Superior temporal gyrus (tissue), 1 donor: ENCODE measurements at regions not wholly inside any gene's neighbourhood (a gene's known extent, or its start where the extent isn't known, plus 50 kb on each side); places are given as distances from the start of the nearest gene placed in this dataset.
"Not testable (repeated sequence)": the region's sequence is repeated elsewhere in the genome, so short reads cannot be mapped to it uniquely, and the experiment has no call there.

ENCODE experiments used
- DNase-seq: peaks from one replicate; pipeline ENCODE4 v3.0.0-alpha.2; 2016; ENCODE audit errors: extremely low spot score

DNA sequence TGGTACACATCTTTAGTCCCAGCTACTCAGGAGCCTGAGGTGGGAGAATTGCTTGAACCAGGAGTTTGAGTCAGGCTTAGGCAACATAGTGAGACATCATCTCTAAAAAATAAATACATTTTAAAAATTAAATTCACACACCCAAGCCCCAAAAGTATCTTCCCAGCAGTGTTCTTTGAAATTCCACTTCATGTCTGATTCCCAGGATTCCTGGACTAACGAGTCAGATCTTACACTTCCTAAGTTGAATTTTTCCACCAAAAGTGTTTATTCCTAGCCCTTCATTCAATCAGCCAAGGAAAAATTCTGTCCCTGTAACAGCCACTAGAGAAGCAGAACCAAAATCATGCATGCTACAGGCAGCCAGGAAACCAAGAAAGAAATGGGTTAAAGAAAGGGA is 970.9 kb downstream of the EFNA5 start:
- DNase-seq = no peak

DNA sequence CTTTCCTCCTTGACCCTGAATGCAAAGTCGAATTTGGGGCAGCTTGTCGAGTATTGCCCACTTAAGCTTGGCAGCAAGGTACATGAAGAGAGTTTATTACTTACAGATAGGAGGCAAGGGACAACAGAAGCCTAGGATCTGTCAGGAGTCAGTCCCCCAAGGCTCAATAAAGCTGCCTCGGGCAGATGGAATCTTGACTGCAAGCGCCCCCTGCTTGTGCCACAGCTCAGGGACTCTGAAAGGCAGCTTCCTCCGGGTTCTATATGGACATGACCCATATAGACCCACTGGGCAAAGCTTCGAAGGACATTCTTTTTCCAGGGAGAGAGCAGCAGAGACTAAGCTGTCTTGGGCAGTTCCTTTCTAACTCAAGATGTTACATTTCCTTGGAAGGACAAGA is 971.5 kb downstream of the EFNA5 start:
- no peak for DNase-seq

DNA sequence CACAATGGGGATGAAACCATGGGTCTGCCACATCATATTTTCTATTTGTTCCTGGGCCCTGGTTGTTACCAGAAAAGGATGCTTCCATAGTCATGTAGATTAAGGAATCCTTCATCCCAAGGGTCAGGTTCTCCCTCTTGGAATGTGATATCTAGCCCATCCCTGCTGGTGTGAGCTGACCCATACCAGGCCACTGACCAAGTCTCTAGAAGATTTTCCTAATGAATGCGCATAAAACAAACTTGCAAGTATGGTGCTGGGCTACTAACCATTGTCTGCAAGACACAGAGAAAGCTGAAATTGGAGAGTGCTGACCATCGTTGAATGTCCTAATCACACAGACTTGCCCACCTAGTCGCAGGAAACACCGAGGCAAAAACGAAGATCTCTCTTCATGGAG is 972.6 kb downstream of the EFNA5 start:
- DNase-seq = no peak

DNA sequence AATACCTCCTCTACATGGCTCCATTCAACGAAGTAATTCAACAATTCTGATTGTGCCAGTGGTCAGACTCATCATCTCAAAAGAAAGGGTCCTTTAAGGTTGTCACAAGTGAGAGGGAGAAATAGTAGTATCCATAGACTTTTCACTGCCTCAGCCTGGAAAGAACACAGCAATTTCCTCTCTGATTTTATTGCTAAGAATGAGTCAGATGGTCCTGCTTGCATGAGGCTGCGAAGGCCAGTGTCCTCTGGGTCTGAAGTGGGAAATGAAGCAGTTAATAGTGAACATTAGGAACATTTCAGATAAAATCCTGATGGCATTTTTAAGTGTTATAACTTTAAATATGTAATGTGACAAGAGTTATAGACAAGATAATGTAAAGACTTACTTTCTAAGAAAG is 979.0 kb downstream of the EFNA5 start:
- no peak for DNase-seq

DNA sequence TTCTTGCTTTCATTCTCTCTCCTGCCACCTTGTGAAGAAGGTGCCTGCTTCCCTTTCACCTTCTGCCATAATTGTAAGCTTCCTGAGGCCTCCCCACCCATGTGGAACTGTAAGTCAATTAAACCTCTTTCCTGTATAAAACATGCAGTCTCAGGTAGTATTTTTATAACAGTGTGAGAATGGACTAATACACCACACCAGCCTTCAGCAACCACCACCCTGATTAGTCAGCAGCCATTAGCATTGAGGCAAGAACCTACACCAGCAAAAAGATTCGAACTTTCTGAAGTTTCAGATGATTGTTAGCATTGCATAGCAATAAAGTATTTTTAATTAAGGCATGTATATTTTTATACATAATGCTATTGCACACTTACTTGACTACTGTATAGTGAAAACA is 980.2 kb downstream of the EFNA5 start:
- no peak for DNase-seq

DNA sequence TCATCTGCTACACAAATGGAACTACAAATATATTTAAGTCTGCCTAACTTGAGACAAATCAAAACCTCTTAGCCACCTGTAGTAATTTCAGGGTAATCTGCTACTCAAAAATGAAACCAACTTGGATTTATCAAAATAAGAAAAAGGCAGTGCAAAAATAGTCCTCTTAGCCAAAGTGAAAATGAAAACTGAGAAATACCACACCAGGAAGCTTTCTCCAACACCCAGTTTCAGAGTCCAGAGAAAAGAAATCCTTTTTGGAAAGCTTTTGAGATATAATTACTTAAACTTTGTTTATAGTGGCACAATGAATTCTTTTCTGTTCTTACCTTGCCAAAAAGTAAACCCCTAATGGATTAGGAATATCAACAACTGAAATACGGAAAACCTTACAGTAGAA is 990.4 kb downstream of the EFNA5 start:
- DNase-seq = no peak

DNA sequence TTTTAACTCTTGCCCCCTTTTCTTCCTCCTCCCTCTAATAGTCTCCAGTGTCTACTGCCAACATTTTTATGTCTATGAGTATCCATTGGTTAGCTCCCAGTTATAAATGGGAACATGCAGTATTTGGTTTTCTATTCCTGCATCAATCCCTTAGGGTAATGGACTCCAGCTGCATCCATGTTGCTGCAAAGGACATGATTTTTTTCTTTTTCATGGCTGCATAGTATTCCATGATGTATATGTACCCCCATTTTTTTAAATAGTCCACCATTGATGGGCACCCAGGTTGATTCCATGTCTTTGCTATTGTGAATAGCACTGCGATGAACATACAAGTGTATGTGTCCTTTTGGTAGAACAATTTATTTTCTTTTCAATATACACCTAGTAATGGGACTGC is 993.7 kb downstream of the EFNA5 start:
- DNase-seq = no peak

DNA sequence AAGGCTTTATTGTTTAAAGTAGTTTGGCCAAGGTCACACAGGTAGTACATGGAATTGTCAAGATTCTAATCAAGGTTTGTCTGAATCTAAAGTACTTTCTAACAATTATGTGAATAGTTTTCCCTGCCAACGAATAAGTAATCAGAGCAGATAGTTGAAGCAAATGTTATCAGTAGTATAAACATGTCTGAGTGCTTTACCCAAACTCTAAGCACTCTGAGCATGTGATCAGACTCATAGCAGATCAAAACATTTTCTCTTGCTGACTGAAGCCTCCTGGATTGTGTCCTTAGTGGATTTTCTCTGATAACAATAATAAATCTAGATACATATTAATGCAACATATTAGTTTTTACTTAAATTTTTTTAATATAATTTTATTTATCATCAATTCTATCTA is 995.0 kb downstream of the EFNA5 start:
- DNase-seq = no peak

DNA sequence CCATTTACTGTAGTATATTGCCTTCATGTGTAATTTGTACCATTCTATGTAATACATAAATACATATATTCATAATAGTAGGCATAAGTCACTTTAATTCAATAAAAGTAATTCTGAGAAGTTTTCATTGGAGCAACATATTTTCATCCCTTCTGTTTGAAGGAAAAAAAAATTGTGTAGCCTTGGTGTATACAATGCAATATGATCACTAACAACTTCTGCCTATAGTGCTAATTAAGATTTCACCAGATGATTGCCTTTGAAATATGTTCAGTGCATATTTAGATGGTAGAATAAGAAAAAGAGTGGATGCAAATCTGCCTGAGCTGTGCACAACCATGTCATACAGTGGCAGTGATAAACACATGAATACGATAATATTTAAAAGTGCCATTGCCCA is 996.8 kb downstream of the EFNA5 start:
- no peak for DNase-seq

DNA sequence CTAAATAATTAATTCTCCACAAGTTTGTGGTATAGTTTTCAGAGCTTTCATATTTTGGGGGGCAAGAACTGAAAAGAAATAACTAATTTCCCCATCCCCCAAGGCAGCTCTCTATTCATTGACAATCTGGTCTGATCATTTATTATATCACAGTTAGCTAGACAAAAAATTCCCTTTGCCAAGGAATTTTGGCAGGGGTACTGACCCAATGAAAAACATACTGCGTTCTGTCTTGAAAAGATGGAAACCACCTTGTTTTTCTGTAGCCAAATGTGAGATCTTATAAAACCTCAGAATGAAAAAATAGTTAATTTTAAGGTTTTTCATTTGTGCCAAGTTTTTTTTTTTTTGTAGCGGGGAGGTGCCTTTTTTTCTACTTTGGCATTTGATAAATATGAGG is 1008.9 kb downstream of the EFNA5 start:
- no peak for DNase-seq

DNA sequence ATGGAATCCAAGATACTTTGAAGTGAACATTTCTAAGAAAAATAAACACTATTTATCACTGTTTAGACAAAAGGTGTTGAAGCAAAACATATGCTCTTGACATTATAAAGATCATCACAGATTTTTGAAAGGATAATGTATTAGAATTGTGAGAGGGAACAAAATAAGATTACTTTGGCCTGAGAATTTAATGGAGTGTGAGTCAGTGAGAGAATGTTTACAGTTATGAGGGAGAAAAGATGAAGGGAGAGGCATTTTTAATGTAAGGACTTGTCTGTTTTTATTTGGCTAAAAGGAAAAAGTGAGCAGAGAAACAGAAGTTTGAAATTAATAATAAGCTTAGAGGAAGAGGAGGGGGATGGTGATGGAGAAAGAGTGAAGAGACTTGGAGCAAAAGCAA is 1010.1 kb downstream of the EFNA5 start:
- no peak for DNase-seq

DNA sequence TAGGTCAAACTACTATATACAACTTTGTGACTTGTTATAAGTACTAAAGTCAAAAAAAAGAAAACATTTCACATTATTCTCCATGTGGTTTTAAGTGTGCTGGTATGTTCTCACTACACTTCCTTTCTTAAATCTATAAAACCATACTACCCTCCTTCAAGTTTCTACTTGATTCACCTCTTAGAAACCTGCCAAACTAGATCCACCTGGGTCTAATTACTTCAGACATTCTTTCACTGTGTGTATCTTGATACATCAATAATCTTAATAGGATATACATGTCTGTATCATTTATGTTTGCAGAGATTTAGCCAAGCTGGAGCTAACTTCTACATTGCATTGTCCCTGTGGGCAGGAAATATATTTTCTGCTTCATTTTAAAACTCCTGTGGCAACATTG is 1012.6 kb downstream of the EFNA5 start:
- DNase-seq = no peak

DNA sequence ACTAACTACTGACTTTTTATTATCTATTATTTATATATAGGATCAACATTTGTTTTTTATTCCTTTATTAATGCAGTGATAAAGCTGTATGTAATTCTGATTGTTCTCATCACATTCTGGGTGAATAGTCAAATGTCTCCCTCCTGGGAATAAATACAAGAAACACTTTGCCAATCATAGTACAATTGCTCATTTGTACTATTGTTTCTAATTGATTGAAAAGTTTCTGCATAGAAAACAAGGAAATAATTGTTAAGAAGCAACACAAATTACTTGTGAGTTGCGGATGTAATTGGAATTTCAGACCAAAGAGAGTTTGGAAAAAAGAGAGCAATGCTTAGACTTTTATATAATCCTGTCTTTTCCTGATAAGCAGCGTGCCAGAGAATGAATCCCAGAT is 1013.9 kb downstream of the EFNA5 start:
- peak; percentile 77 for DNase-seq

DNA sequence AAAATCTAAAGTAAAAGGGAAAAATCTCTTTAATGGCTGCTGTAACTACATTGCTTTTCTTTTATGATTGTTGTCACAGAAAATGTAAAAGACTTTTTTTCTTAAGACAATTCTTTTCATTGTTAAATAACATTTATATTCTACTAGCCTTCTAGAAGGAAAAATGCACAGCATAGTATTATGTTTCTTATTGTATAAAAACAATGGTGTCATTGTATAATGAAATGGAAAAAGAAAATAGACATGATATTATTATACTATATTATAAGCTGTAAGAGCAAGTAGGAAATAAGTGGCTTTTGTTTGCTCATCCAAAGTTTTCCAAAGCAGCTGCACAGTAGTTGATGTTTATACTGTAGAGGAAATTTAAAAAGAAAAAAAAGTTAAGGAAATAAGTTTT is 1021.7 kb downstream of the EFNA5 start:
- no peak for DNase-seq

DNA sequence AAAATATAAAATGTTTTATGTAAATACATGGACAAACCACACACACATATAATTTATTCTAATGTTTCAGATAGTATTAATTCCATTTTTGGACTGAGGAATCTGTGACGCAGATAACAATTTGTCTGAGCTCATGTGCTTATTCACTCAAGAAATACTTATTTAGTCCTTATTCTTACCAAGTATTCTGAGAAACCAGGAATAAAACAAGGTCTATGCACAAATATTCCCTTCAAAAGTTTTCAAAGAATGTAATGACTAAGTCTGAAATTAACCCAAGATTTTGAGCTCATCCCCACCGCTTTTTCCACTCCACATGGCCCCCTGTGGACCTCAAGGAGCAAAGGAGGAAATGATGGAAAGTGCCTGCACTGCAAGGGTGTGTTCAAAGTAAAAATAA is 1022.3 kb downstream of the EFNA5 start:
- no peak for DNase-seq

DNA sequence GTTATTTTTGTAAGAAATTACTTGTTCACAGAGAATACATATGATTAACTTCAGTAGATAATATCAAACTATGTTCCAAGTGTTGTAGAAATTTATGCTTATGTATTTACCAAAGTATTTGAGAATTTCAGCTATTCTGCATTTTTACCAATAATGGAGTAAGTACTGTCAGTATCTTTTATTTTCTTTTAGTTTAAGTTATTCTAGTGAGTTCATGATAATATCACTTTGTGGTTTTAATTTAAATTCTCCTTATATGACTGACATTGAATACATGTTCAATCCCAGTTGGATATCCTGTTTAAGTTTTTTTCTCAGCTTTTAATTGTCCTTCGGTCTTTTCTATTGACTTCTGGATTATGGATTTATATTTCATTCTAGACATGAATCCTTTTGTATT is 1024.6 kb downstream of the EFNA5 start:
- no peak for DNase-seq

DNA sequence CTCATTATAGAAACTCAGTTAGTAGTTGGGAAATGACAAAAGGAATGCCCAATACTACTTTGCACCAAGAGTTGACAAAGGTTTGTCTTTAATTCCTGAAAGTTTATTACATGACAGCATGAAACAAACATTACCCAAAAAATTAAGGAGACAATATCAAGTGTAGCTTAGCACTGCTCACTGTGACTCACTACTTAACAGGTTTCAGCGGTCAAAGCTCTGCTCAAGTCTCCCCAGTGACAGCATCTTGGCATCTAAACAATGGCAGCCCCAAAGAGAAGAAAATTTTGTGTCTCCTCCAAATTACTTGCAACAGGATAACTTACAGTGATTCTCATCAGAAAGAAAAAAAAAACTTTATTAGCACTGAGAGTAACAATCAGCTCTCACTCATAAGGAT is 1030.2 kb downstream of the EFNA5 start:
- no peak for DNase-seq

DNA sequence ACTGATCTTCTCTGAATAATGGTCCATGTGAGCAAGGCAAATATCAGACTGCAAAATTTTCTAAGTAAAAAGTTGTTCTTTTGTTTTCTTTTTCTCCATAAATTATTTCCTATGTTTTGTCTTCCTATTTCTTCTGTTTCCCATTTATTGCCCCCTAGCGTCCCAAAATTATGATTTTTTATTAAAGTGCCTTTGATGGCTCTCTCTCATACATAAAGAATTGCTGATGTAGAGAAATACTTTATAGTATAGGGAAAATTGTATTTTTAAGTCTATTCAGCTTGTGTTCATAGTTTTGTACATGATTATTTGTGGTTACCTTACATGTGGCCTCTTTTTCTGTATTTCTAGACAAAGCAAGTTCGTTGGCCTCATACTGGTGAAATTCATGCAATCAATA is 1031.2 kb downstream of the EFNA5 start:
- DNase-seq = no peak

DNA sequence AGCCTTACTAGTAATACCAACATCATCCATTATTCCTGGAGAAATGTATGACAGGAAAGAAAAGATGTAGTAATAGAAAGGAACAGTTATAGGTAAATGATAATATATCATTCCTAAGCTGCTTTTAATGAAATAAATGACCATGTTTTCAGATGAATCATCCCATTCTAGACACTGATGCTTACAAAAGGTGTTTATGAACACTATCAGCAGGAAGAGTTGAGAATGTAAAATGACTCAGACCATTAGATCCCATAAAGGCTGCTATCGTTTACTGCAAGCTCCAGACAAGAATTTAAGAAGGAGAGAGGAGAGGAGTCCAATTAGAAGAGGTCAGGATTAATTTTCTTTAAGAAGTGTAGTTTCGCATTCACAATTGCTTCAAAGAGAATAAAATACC is 1033.5 kb downstream of the EFNA5 start:
- no peak for DNase-seq

DNA sequence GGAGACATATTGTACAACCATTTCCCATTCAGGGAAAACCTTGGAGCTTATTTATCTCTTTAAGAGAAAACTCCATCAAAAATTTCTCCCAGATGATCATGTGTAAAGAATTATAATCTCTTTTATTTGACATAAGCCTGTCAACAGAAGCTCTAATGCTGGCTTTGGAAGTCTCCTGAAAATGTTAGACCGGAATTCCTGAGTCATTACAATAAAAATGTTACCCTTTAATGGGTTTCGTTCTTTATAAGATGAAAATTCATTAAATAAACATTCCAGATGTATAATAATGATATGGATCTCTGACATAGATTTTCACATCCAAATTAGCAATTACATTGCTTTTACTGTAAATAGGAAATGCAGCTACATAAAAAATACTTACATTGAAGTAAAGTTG is 1036.4 kb downstream of the EFNA5 start:
- DNase-seq = no peak

DNA sequence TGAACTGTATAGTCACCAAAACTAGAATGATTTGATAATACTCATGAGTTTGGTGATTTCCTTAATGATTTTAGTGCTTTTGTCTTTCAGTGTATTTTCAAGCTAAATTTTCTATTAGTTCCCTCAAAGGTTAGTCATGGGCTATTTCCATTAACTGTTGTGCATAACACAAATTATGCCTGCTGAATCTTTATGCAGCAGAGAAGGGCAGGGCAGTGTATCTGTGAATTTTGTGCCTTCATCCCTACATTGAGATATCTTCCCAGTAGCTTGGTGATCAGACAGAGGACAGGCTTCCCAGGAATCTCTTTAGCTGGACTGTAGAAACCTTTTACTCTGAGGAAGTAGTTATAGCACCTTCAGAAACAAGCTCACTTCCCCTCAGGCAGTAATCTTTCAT is 1036.9 kb downstream of the EFNA5 start:
- no peak for DNase-seq

DNA sequence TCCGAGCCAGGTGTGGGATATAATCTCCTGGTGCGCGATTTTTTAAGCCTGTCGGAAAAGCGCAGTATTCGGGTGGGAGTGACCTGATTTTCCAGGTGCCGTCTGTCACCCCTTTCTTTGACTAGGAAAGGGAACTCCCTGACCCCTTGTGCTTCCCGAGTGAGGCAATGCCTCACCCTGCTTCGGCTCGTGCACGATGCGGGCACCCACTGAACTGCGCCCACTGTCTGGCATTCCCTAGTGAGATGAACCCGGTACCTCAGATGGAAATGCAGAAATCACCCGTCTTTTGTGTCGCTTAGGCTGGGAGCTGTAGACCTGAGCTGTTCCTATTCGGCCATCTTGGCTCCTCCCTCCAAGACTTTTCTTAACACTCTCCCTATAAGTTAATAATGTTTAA is 1042.3 kb downstream of the EFNA5 start:
- not testable (repeated sequence) for DNase-seq

DNA sequence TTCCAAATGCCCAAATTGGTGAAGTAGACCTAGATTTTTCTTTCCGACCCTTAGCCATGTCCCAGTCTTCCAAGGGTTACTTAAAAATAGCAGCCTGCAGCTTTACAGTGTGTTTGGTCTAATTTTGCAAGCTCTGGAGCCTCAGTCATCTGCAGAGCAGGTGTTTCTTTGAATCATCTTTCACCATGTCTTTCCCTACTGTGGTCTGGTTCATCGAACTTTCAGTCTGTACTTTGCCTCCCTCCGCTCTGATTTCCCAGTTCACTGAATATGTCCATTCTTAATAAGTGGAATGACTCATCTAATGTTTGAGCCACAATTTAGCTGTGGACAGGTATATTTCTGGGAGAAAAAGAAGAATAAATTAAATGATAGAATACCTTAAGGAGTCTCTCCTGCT is 1060.7 kb downstream of the EFNA5 start:
- no peak for DNase-seq

DNA sequence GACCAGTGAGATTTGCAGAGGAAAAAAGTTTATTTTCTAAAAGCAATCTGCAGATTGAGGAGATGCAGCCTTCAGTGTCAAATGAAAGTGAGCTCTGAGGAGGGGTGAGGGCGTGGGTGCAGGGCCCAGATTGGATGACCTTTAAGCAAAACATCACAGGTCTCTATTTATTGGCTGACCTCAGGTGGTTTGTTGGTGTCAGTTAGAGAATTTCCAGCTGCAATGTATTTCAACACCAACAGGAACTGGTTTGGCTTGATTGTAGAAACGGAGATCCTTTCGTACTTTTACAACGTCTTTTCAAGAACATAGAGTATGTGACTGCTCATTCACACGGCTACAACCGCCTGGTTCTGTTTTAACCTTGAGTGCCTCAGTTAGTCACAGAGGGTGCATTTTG is 1069.1 kb downstream of the EFNA5 start:
- no peak for DNase-seq

DNA sequence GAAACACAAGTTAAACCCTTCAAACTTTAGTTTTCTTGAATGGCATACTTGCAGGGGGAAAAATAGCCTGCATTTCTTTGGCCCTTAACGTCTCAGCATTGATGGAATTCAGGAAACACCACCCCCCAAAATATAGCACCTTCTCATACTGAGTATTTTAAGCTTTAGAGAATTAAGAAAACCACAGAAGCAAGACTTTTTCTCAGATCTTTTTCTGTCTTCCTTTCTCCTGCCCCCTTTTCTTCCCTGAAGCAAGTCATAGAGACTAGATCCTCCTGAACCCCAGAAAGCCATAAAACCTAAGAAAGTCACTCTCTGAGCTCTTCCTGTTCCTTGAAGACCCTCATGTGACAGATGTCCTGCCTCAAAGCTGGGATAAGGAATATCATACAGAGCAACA is 1069.9 kb downstream of the EFNA5 start:
- no peak for DNase-seq
